HEK293 (cell line): ENCODE measurements at regions not wholly inside any gene's neighbourhood (a gene's known extent, or its start where the extent isn't known, plus 50 kb on each side); places are given as distances from the start of the nearest gene placed in this dataset.

ENCODE experiments used
- SCRT1 ChIP-seq: fragments of 450-650 bp; formaldehyde crosslinking; IDR thresholded peaks from 2 replicates; pipeline ENCODE4 v1.5.1; 2016; ENCODE audit warnings: missing biosample characterization, missing genetic modification characterization, borderline replicate concordance
- SP2 ChIP-seq: fragments of 450-650 bp; formaldehyde crosslinking; IDR thresholded peaks from 2 replicates; pipeline ENCODE4 v1.5.1; 2016; ENCODE audit warnings: missing biosample characterization, missing genetic modification characterization
- YY1 ChIP-seq: fragments of 450-650 bp; formaldehyde crosslinking; IDR thresholded peaks from 2 replicates; pipeline ENCODE4 v1.5.1; 2018; ENCODE audit warnings: missing biosample characterization, missing genetic modification characterization
- YY2 ChIP-seq: fragments of 450-650 bp; formaldehyde crosslinking; IDR thresholded peaks from 2 replicates; pipeline ENCODE4 v1.5.1; 2016; ENCODE audit warnings: missing biosample characterization, missing genetic modification characterization
- ZBTB21 ChIP-seq: fragments of 450-650 bp; formaldehyde crosslinking; IDR thresholded peaks from 2 replicates; pipeline ENCODE4 v1.5.1; 2017; ENCODE audit warnings: missing biosample characterization, missing genetic modification characterization
- ZNF133 ChIP-seq: fragments of 450-650 bp; formaldehyde crosslinking; IDR thresholded peaks from 2 replicates; pipeline ENCODE4 v1.5.1; 2016; ENCODE audit warnings: missing biosample characterization, missing genetic modification characterization
- ZNF214 ChIP-seq: fragments of 450-650 bp; formaldehyde crosslinking; IDR thresholded peaks from 2 replicates; pipeline ENCODE4 v1.5.1; 2017; ENCODE audit warnings: missing biosample characterization, mild to moderate bottlenecking, missing genetic modification characterization, borderline replicate concordance
- ZNF394 ChIP-seq: fragments of 450-650 bp; formaldehyde crosslinking; IDR thresholded peaks from 2 replicates; pipeline ENCODE4 v1.5.1; 2016; ENCODE audit warnings: missing biosample characterization, missing genetic modification characterization, mild to moderate bottlenecking, moderate library complexity, borderline replicate concordance
- TF ChIP-seq, protein P1 (sequence below): fragments of 450-650 bp; formaldehyde crosslinking; IDR thresholded peaks from 2 replicates; pipeline ENCODE4 v1.5.1; 2016; ENCODE audit warnings: missing biosample characterization, missing genetic modification characterization
- TF ChIP-seq, protein P2 (sequence below): fragments of 450-650 bp; formaldehyde crosslinking; IDR thresholded peaks from 2 replicates; pipeline ENCODE4 v1.5.1; 2016; ENCODE audit warnings: missing biosample characterization, missing genetic modification characterization, low read depth
- TF ChIP-seq, protein P3 (sequence below): fragments of 450-650 bp; formaldehyde crosslinking; IDR thresholded peaks from 2 replicates; pipeline ENCODE4 v1.5.1; 2017; ENCODE audit warnings: missing biosample characterization, missing genetic modification characterization
- TF ChIP-seq, protein P4 (sequence below): fragments of 450-650 bp; formaldehyde crosslinking; IDR thresholded peaks from 2 replicates; pipeline ENCODE4 v1.5.1; 2016; ENCODE audit warnings: missing biosample characterization, missing genetic modification characterization
- TF ChIP-seq, protein P5 (sequence below): fragments of 450-650 bp; formaldehyde crosslinking; IDR thresholded peaks from 2 replicates; pipeline ENCODE4 v1.5.1; 2016; ENCODE audit warnings: missing biosample characterization, missing genetic modification characterization

DNA sequence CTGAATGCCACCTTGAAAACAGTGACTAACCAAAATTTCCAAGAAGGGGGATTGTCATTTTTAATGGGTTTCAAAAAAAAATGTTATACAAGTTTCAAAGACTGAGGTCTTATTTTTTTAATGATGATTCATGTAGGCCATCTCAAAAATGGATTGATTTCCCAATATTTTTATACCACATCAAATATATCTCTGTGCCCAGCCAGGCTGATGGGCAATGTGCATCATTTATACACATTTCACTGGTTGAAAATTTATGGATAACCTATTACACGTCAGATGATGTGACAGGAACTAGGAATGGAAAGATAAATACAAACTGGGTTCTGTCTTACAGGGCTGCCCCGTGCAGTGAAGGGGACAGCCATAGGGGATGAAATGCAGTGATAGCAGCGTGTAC lies 112.7 kb upstream of the TMPO start:
- TF ChIP-seq ZNF133 (no peak), ZNF394 (tag by site-specific recombination) (no peak), YY1 (tag by site-specific recombination) (no peak), ZNF214 (tag by site-specific recombination) (no peak), SCRT1 (tag by site-specific recombination) (no peak), YY2 (tag by site-specific recombination) (no peak), ZBTB21 (tag by site-specific recombination) (no peak), SP2 (tag by site-specific recombination) (no peak)
- TF ChIP-seq, protein P1, sequence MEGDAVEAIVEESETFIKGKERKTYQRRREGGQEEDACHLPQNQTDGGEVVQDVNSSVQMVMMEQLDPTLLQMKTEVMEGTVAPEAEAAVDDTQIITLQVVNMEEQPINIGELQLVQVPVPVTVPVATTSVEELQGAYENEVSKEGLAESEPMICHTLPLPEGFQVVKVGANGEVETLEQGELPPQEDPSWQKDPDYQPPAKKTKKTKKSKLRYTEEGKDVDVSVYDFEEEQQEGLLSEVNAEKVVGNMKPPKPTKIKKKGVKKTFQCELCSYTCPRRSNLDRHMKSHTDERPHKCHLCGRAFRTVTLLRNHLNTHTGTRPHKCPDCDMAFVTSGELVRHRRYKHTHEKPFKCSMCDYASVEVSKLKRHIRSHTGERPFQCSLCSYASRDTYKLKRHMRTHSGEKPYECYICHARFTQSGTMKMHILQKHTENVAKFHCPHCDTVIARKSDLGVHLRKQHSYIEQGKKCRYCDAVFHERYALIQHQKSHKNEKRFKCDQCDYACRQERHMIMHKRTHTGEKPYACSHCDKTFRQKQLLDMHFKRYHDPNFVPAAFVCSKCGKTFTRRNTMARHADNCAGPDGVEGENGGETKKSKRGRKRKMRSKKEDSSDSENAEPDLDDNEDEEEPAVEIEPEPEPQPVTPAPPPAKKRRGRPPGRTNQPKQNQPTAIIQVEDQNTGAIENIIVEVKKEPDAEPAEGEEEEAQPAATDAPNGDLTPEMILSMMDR: no peak
- TF ChIP-seq, protein P2, sequence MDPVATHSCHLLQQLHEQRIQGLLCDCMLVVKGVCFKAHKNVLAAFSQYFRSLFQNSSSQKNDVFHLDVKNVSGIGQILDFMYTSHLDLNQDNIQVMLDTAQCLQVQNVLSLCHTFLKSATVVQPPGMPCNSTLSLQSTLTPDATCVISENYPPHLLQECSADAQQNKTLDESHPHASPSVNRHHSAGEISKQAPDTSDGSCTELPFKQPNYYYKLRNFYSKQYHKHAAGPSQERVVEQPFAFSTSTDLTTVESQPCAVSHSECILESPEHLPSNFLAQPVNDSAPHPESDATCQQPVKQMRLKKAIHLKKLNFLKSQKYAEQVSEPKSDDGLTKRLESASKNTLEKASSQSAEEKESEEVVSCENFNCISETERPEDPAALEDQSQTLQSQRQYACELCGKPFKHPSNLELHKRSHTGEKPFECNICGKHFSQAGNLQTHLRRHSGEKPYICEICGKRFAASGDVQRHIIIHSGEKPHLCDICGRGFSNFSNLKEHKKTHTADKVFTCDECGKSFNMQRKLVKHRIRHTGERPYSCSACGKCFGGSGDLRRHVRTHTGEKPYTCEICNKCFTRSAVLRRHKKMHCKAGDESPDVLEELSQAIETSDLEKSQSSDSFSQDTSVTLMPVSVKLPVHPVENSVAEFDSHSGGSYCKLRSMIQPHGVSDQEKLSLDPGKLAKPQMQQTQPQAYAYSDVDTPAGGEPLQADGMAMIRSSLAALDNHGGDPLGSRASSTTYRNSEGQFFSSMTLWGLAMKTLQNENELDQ: no peak
- TF ChIP-seq, protein P3, sequence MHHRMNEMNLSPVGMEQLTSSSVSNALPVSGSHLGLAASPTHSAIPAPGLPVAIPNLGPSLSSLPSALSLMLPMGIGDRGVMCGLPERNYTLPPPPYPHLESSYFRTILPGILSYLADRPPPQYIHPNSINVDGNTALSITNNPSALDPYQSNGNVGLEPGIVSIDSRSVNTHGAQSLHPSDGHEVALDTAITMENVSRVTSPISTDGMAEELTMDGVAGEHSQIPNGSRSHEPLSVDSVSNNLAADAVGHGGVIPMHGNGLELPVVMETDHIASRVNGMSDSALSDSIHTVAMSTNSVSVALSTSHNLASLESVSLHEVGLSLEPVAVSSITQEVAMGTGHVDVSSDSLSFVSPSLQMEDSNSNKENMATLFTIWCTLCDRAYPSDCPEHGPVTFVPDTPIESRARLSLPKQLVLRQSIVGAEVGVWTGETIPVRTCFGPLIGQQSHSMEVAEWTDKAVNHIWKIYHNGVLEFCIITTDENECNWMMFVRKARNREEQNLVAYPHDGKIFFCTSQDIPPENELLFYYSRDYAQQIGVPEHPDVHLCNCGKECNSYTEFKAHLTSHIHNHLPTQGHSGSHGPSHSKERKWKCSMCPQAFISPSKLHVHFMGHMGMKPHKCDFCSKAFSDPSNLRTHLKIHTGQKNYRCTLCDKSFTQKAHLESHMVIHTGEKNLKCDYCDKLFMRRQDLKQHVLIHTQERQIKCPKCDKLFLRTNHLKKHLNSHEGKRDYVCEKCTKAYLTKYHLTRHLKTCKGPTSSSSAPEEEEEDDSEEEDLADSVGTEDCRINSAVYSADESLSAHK (tag by site-specific recombination): no peak
- TF ChIP-seq, protein P4, sequence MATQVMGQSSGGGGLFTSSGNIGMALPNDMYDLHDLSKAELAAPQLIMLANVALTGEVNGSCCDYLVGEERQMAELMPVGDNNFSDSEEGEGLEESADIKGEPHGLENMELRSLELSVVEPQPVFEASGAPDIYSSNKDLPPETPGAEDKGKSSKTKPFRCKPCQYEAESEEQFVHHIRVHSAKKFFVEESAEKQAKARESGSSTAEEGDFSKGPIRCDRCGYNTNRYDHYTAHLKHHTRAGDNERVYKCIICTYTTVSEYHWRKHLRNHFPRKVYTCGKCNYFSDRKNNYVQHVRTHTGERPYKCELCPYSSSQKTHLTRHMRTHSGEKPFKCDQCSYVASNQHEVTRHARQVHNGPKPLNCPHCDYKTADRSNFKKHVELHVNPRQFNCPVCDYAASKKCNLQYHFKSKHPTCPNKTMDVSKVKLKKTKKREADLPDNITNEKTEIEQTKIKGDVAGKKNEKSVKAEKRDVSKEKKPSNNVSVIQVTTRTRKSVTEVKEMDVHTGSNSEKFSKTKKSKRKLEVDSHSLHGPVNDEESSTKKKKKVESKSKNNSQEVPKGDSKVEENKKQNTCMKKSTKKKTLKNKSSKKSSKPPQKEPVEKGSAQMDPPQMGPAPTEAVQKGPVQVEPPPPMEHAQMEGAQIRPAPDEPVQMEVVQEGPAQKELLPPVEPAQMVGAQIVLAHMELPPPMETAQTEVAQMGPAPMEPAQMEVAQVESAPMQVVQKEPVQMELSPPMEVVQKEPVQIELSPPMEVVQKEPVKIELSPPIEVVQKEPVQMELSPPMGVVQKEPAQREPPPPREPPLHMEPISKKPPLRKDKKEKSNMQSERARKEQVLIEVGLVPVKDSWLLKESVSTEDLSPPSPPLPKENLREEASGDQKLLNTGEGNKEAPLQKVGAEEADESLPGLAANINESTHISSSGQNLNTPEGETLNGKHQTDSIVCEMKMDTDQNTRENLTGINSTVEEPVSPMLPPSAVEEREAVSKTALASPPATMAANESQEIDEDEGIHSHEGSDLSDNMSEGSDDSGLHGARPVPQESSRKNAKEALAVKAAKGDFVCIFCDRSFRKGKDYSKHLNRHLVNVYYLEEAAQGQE: no peak
- TF ChIP-seq, protein P5, sequence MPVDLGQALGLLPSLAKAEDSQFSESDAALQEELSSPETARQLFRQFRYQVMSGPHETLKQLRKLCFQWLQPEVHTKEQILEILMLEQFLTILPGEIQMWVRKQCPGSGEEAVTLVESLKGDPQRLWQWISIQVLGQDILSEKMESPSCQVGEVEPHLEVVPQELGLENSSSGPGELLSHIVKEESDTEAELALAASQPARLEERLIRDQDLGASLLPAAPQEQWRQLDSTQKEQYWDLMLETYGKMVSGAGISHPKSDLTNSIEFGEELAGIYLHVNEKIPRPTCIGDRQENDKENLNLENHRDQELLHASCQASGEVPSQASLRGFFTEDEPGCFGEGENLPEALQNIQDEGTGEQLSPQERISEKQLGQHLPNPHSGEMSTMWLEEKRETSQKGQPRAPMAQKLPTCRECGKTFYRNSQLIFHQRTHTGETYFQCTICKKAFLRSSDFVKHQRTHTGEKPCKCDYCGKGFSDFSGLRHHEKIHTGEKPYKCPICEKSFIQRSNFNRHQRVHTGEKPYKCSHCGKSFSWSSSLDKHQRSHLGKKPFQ (tag by site-specific recombination): no peak
